Suprapubic skin (tissue), 4 donors: ENCODE measurements at regions not wholly inside any gene's neighbourhood (a gene's known extent, or its start where the extent isn't known, plus 50 kb on each side); places are given as distances from the start of the nearest gene placed in this dataset.

ENCODE experiments used
- EP300 ChIP-seq: sonication (generic); formaldehyde crosslinking; IDR thresholded peaks from one replicate; pipeline ENCODE4 v1.6.1; 2017; ENCODE audit warnings: antibody characterized with exemption
- POLR2AphosphoS5 ChIP-seq, 3 donors: sonication (generic); formaldehyde crosslinking; IDR thresholded peaks; one replicate each; pipeline ENCODE4 v1.6.1; 2017; ENCODE audit warnings: antibody characterized with exemption in 3 of 3
- TF ChIP-seq, protein P1 (sequence below), 2 donors: fragments of 200-600 bp in 1 of 2; fragments of 450-650 bp in 1 of 2; sonication (generic) in 1 of 2; IDR thresholded peaks; one replicate each; pipeline ENCODE4 v1.5.1; 2016 to 2019; ENCODE audit warnings: antibody characterized with exemption in 2 of 2, mild to moderate bottlenecking in 1 of 2, moderate library complexity in 1 of 2

- TF ChIP-seq, protein P1, sequence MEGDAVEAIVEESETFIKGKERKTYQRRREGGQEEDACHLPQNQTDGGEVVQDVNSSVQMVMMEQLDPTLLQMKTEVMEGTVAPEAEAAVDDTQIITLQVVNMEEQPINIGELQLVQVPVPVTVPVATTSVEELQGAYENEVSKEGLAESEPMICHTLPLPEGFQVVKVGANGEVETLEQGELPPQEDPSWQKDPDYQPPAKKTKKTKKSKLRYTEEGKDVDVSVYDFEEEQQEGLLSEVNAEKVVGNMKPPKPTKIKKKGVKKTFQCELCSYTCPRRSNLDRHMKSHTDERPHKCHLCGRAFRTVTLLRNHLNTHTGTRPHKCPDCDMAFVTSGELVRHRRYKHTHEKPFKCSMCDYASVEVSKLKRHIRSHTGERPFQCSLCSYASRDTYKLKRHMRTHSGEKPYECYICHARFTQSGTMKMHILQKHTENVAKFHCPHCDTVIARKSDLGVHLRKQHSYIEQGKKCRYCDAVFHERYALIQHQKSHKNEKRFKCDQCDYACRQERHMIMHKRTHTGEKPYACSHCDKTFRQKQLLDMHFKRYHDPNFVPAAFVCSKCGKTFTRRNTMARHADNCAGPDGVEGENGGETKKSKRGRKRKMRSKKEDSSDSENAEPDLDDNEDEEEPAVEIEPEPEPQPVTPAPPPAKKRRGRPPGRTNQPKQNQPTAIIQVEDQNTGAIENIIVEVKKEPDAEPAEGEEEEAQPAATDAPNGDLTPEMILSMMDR (IDR thresholded peaks at IDR 0.05): no peak
- TF ChIP-seq POLR2AphosphoS5 (IDR thresholded peaks at IDR 0.05): no peak
- no peak for TF ChIP-seq EP300
These were observed 69.4 kb upstream of the DAB2IP start for GRCh38 chr9:121581786-121582600.
